B cell (primary cell): ENCODE measurements at regions not wholly inside any gene's neighbourhood (a gene's known extent, or its start where the extent isn't known, plus 50 kb on each side); places are given as distances from the start of the nearest gene placed in this dataset.

Source experiments
- ATAC-seq: fragments of 200-7000 bp; cut with Tn5 transposase; one replicate; pipeline ENCODE4 v1.10.0; 2021; ENCODE audit warnings: low read depth, mild to moderate bottlenecking, moderate number of reproducible peaks, moderate library complexity
- CTCF ChIA-PET: fragments of 350-600 bp; sonication (Branson Sonifier 250); formaldehyde crosslinking; loops from one replicate; lab custom pipeline; 2021; ENCODE audit warnings: antibody characterized with exemption, inconsistent platforms; lab: Charles Lee
- POLR2A ChIA-PET: fragments of 350-600 bp; sonication (Branson Sonifier 250); formaldehyde crosslinking; loops from one replicate; lab custom pipeline; 2021; ENCODE audit warnings: antibody characterized with exemption; lab: Charles Lee
- DNase-seq: peaks from one replicate; pipeline ENCODE4 v3.0.0; 2013
- H2AFZ ChIP-seq: 2 replicates; pipeline ENCODE4 v1.6.1; 2012; ENCODE audit warnings: mild to moderate bottlenecking, low read depth, low read length; ENCODE audit not compliant: insufficient read depth, poor library complexity, severe bottlenecking
- H3K27ac ChIP-seq, 2 donors: 1 replicate in 1 of 2; 2 replicates in 1 of 2; pipeline ENCODE4 v1.5.1; 2012 to 2013; ENCODE audit warnings: low read length in 2 of 2, mild to moderate bottlenecking in 2 of 2, moderate library complexity in 1 of 2
- H3K27me3 ChIP-seq, 4 experiments: fragments of 200-600 bp in 1 of 4; sonication (generic) in 1 of 4; replicated peaks in 1 of 4; 1 replicate in 2 of 4; 2 replicates in 2 of 4; pipeline versions ENCODE4 v1.6.1 to v1.7.0; 2013 to 2016; ENCODE audit warnings: low read length in 3 of 4, mild to moderate bottlenecking in 2 of 4, mixed read lengths in 1 of 4, moderate library complexity in 1 of 4; ENCODE audit not compliant: insufficient read depth in 4 of 4, control insufficient read depth in 3 of 4; ENCODE audit errors: control extremely low read depth in 1 of 4
- H3K36me3 ChIP-seq, 2 experiments: replicated peaks in 1 of 2; 1 replicate in 1 of 2; 2 replicates in 1 of 2; pipeline versions ENCODE4 v1.6.1 to v1.7.1; 2013; ENCODE audit warnings: low read length in 1 of 2; ENCODE audit not compliant: insufficient read depth in 2 of 2, control insufficient read depth in 1 of 2; ENCODE audit errors: control extremely low read depth in 1 of 2, extremely low read depth in 1 of 2
- H3K4me1 ChIP-seq, 2 donors: fragments of 200-600 bp in 1 of 2; sonication (generic) in 1 of 2; 1 replicate in 1 of 2; 2 replicates in 1 of 2; pipeline versions ENCODE4 v1.5.1 to v1.6.1; 2013 to 2017; ENCODE audit warnings: low read length in 2 of 2; ENCODE audit not compliant: control insufficient read depth in 2 of 2, insufficient read depth in 2 of 2
- H3K4me2 ChIP-seq: replicated peaks from 2 replicates; pipeline ENCODE3; 2012; ENCODE audit warnings: mild to moderate bottlenecking, low read depth, low read length; ENCODE audit not compliant: poor library complexity, severe bottlenecking
- H3K4me3 ChIP-seq, 5 experiments: fragments of 200-600 bp in 1 of 5; sonication (generic) in 1 of 5; 1 replicate in 3 of 5; 2 replicates in 2 of 5; pipeline versions ENCODE4 v1.5.1 to v1.7.0; 2011 to 2016; ENCODE audit warnings: low read length in 4 of 5, mild to moderate bottlenecking in 4 of 5, low read depth in 2 of 5, control low read depth in 1 of 5, moderate library complexity in 1 of 5; ENCODE audit not compliant: insufficient read depth in 1 of 5; ENCODE audit errors: control extremely low read depth in 1 of 5, extremely low read depth in 1 of 5
- H3K79me2 ChIP-seq: fragments of 200-600 bp; sonication (generic); one replicate; pipeline ENCODE4 v1.6.0; 2016; ENCODE audit warnings: low read length; ENCODE audit not compliant: control insufficient read depth, insufficient read depth
- H3K9ac ChIP-seq: fragments of 200-600 bp; sonication (generic); 2 replicates; pipeline ENCODE4 v1.6.1; 2017; ENCODE audit warnings: mild to moderate bottlenecking, low read length, moderate library complexity
- H3K9me3 ChIP-seq, 3 donors: one replicate each; pipeline versions ENCODE4 v1.6.1 to v1.7.1; 2013; ENCODE audit warnings: low read length in 2 of 3; ENCODE audit not compliant: control insufficient read depth in 2 of 3, insufficient read depth in 1 of 3; ENCODE audit errors: control extremely low read depth in 1 of 3
- H4K20me1 ChIP-seq: 2 replicates; pipeline ENCODE4 v1.6.0; 2012; ENCODE audit warnings: mild to moderate bottlenecking, low read length; ENCODE audit not compliant: insufficient read depth, control insufficient read depth, poor library complexity, severe bottlenecking
- H3K27ac Mint-ChIP-seq: one replicate; pipeline ENCODE4 v1.8.0; 2021; ENCODE audit warnings: mixed read lengths
- H3K27me3 Mint-ChIP-seq: one replicate; pipeline ENCODE4 v1.8.0; 2021; ENCODE audit warnings: mixed read lengths
- H3K4me1 Mint-ChIP-seq: one replicate; pipeline ENCODE4 v1.8.0; 2021; ENCODE audit warnings: mixed read lengths
- H3K4me3 Mint-ChIP-seq: one replicate; pipeline ENCODE4 v1.8.0; 2021; ENCODE audit warnings: mixed read lengths
- H3K9me3 Mint-ChIP-seq: one replicate; pipeline ENCODE4 v1.8.0; 2022; ENCODE audit warnings: mixed read lengths; ENCODE audit not compliant: insufficient read depth
- CTCF ChIP-seq: fragments of 200-600 bp; IDR thresholded peaks from one replicate; pipeline ENCODE4 v1.8.0; 2022; ENCODE audit warnings: antibody characterized with exemption, mild to moderate bottlenecking
- EZH2 ChIP-seq: IDR thresholded peaks from 2 replicates; pipeline ENCODE4 v1.6.1; 2012; ENCODE audit warnings: borderline replicate concordance, low read depth, mild to moderate bottlenecking, moderate library complexity, low read length; ENCODE audit not compliant: insufficient read depth, poor library complexity, severe bottlenecking
- WGBS: methylation state at CpG from one replicate; pipeline ENCODE4 v1.1.5; 2013; ENCODE audit warnings: missing lambda C conversion rate; ENCODE audit not compliant: insufficient coverage; 5-methylcytosine and 5-hydroxymethylcytosine counted together
- intact Hi-C: fragments of 100-400 bp; cut with micrococcal nuclease; formaldehyde crosslinking; loops from one replicate; pipeline ENCODE4 v1.10.0; 2022

GRCh38 chr3:165643425-165643824, 193.8 kb downstream of the BCHE start:
- H3K79me2 ChIP-seq: no peaks in the 10 kb centered on the region
- H3K9me3 Mint-ChIP-seq: no peaks in the 10 kb centered on the region
- H2AFZ ChIP-seq: no peak overlapping the region
- POLR2A ChIA-PET: no interaction called here
- no peak overlapping the region for H3K27ac ChIP-seq
- no peaks in the 10 kb centered on the region for H4K20me1 ChIP-seq
- intact Hi-C loops: no loop called here
- H3K36me3 ChIP-seq: no peaks in the 10 kb centered on the region
- H3K27ac Mint-ChIP-seq: no peak overlapping the region
- H3K27me3 Mint-ChIP-seq: no peaks in the 10 kb centered on the region
- H3K9ac ChIP-seq: no peak overlapping the region
- no peaks in the 10 kb centered on the region for H3K4me1 Mint-ChIP-seq
- H3K4me2 ChIP-seq: no peak overlapping the region
- CTCF ChIA-PET: no interaction called here
- ATAC-seq (no peak), DNase-seq (no peak)
- no peak overlapping the region for H3K4me3 Mint-ChIP-seq
- H3K27me3 ChIP-seq: no peaks in the 10 kb centered on the region
- peaks cover 0 to under 1% (median 0%) of the 10 kb centered on the region in 3 donors for H3K9me3 ChIP-seq
- TF ChIP-seq CTCF: no peak
- TF ChIP-seq EZH2: no peak
- WGBS: no CpG with 5 or more reads among the region's 2 CpGs
- no peak overlapping the region for H3K4me3 ChIP-seq
- no peaks in the 10 kb centered on the region for H3K4me1 ChIP-seq

GRCh38 chr3:165642761-165643420, 194.3 kb downstream of the BCHE start:
- no peak for TF ChIP-seq CTCF
- no peaks in the 10 kb centered on the region for H3K27me3 ChIP-seq
- H3K4me3 Mint-ChIP-seq: no peak overlapping the region
- ATAC-seq (no peak), DNase-seq (no peak)
- CTCF ChIA-PET: no interaction called here
- no peak overlapping the region for H2AFZ ChIP-seq
- H3K4me1 Mint-ChIP-seq: no peaks in the 10 kb centered on the region
- no peak overlapping the region for H3K27ac Mint-ChIP-seq
- POLR2A ChIA-PET: no interaction called here
- H3K4me2 ChIP-seq: no peak overlapping the region
- H3K36me3 ChIP-seq: no peaks in the 10 kb centered on the region
- H3K27ac ChIP-seq: no peak overlapping the region
- H3K9me3 Mint-ChIP-seq: no peaks in the 10 kb centered on the region
- intact Hi-C loops: no loop called here
- H4K20me1 ChIP-seq: no peaks in the 10 kb centered on the region
- WGBS: no CpG with 5 or more reads among the region's 4 CpGs
- peaks cover 0 to 1% (median 0%) of the 10 kb centered on the region in 3 donors for H3K9me3 ChIP-seq
- H3K4me1 ChIP-seq: no peaks in the 10 kb centered on the region
- no peak overlapping the region for H3K9ac ChIP-seq
- no peaks in the 10 kb centered on the region for H3K79me2 ChIP-seq
- no peak overlapping the region for H3K4me3 ChIP-seq
- H3K27me3 Mint-ChIP-seq: no peaks in the 10 kb centered on the region
